Fibroblast of lung (primary cell): ENCODE measurements at regions not wholly inside any gene's neighbourhood (a gene's known extent, or its start where the extent isn't known, plus 50 kb on each side); places are given as distances from the start of the nearest gene placed in this dataset.

Experiments used
- EZH2 ChIP-seq: IDR thresholded peaks from 2 replicates; pipeline ENCODE4 v1.5.1; 2012; ENCODE audit warnings: low read length, control low read depth, mild to moderate bottlenecking; ENCODE audit errors: missing control alignments
- TF ChIP-seq, protein P1 (sequence below), 2 donors: IDR thresholded peaks in 1 of 2; conservative IDR thresholded peaks in 1 of 2; 1 replicate in 1 of 2; 2 replicates in 1 of 2; pipeline ENCODE4 v1.5.1; 2011 to 2012; ENCODE audit warnings: low read length in 2 of 2, control low read depth in 1 of 2, inconsistent platforms in 1 of 2, low read depth in 1 of 2, mild to moderate bottlenecking in 1 of 2

DNA sequence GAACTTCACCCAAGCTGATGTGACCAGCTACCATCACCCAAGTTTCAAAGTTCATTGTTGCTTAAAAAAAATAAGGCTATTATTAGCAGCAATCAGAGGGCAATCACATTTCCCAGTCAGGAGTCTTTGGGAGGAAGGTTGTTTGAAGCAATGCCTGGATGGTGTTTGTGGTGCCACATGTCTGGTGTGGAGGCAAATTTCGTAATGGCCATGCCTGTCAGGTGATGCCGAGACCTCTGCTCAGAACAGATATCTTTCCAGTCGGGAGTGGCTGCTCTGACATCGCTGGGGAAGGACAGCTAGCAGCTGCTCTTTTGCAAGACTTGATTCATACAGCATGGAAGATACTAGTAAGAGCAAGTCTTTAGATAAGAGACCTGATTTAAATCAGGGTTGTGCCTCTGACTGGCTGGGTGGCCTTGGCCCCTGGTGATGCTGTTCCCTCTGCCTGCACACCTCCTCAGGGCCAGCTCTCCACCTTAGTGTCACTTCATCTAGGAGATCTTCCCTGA, 187.8 kb upstream of the JUN start:
- no peak for TF ChIP-seq EZH2
- TF ChIP-seq, protein P1, sequence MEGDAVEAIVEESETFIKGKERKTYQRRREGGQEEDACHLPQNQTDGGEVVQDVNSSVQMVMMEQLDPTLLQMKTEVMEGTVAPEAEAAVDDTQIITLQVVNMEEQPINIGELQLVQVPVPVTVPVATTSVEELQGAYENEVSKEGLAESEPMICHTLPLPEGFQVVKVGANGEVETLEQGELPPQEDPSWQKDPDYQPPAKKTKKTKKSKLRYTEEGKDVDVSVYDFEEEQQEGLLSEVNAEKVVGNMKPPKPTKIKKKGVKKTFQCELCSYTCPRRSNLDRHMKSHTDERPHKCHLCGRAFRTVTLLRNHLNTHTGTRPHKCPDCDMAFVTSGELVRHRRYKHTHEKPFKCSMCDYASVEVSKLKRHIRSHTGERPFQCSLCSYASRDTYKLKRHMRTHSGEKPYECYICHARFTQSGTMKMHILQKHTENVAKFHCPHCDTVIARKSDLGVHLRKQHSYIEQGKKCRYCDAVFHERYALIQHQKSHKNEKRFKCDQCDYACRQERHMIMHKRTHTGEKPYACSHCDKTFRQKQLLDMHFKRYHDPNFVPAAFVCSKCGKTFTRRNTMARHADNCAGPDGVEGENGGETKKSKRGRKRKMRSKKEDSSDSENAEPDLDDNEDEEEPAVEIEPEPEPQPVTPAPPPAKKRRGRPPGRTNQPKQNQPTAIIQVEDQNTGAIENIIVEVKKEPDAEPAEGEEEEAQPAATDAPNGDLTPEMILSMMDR (conservative IDR thresholded peaks at IDR 0.05 in 1 of 2, IDR thresholded peaks at IDR 0.05 in 1 of 2; ENCODE audit: low read depth in 1 of 2, low read length in 2 of 2), result no peak
